ENCODE measurements at regions not wholly inside any gene's neighbourhood (a gene's known extent, or its start where the extent isn't known, plus 50 kb on each side); places are given as distances from the start of the nearest gene placed in this dataset.

DNA sequence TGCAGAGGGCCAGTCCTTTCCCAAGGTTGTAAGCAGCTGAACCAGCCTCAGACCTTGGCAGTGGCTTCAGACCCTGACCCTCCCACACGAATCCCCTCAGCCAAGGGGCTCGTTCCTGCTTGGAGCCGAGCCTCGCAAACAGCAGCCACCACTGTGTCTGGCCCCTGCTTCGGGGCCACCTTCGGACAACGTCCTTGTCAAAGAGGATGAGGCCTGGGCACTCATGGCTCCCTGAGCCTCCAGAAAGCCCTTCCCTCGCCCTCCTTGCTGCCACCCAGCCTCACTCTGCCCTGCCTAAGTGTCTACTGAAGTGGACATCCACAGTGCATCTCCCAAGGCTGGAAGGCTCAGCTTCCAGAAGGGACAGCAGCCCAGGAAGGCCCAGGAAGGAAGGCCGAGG lies 161.7 kb downstream of the OLFM1 start:
- no peak for TF ChIP-seq POLR2A (IDR thresholded peaks at IDR 0.05)
- TF ChIP-seq, protein P1, sequence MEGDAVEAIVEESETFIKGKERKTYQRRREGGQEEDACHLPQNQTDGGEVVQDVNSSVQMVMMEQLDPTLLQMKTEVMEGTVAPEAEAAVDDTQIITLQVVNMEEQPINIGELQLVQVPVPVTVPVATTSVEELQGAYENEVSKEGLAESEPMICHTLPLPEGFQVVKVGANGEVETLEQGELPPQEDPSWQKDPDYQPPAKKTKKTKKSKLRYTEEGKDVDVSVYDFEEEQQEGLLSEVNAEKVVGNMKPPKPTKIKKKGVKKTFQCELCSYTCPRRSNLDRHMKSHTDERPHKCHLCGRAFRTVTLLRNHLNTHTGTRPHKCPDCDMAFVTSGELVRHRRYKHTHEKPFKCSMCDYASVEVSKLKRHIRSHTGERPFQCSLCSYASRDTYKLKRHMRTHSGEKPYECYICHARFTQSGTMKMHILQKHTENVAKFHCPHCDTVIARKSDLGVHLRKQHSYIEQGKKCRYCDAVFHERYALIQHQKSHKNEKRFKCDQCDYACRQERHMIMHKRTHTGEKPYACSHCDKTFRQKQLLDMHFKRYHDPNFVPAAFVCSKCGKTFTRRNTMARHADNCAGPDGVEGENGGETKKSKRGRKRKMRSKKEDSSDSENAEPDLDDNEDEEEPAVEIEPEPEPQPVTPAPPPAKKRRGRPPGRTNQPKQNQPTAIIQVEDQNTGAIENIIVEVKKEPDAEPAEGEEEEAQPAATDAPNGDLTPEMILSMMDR (IDR thresholded peaks at IDR 0.05), result no peak

Measured in right lobe of liver (tissue), 4 donors.